ENCODE measurements at regions not wholly inside any gene's neighbourhood (a gene's known extent, or its start where the extent isn't known, plus 50 kb on each side); places are given as distances from the start of the nearest gene placed in this dataset.
"Not testable (repeated sequence)": the region's sequence is repeated elsewhere in the genome, so short reads cannot be mapped to it uniquely, and the experiment has no call there.

DNA sequence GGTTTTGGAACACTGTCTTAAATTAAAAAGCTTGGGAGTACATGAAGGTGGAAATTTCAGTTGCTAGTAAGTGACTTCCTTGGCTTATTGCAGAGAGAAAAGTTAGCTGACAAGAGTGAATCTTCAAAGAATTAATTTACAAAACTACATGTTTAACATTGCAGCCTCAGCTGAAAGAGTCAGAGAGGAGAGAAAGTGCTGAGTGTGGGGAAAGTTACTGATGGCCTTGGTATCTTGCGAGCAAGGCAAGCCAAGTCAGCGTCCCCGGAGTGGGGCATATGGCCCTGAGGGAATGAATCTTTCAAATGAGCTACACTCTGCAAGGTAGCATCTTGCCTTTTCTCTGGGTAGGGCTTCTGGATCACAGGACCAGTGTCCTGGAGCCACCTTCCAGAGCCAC, 131.3 kb downstream of the LPIN1 start:
- no peak for DNase-seq

DNA sequence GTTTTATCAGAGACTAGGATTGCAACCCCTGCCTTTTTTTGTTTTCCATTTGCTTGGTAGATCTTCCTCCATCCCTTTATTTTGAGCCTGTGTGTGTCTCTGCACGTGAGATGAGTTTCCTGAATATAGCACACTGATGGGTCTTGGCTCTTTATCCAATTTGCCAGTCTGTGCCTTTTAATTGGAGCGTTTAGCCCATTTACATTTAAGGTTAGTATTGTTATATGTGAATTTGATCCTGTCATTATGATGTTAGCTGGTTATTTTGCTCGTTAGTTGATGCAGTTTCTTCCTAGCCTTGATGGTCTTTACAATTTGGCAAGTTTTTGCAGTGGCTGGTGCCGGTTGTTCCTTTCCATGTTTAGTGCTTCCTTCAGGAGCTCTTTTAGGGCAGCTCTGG, 138.8 kb downstream of the LPIN1 start:
- DNase-seq = not testable (repeated sequence)

DNA sequence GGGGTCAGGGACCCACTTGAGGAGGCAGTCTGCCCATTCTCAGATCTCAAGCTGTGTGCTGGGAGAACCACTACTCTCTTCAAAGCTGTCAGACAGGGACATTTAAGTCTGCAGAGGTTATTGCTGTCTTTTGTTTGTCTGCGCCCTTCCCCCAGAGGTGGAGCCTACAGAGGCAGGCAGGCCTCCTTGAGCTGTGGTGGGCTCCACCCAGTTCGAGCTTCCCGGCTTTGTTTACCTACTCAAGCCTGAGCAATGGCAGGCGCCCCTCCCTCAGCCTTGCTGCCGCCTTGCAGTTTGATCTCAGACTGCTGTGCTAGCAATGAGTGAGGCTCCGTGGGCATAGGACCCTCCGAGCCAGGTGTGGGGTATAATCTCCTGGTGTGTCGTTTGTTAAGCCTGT, 140.5 kb downstream of the LPIN1 start:
- DNase-seq = not testable (repeated sequence)

DNA sequence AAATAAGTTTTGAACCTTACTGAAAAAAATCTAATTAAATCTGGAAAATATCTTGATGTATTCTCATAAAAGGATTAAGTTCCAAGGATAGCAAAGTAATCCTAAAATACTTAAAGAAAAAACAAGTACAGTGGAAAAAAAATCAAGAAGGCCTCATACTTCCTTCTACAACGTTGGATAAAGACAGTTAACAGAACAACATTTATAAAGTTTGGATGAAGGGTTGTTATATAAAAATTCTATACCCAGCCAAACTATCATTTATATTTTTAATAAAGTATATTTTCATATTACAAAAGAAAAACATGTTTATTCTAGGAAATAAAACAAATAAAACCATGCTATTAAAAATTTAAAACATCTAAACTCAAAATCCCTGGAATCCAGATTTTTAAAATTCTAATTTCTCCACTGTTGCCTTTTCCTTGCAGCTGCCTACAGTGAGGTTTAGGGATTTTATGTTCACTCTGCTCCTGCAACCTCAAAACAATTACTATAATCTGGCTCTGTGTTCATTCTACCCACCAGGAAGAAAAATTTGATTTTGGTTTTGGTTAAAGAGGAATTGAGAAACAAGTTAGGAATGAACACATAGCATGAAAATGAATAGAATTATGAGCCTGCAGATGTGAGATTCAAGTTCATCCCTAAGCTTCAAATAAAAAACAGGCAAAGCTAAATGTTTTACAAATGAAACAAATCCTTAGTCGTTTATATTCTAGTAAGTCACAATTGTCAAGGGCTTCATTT, 142.8 kb downstream of the LPIN1 start:
- no peak for DNase-seq

DNA sequence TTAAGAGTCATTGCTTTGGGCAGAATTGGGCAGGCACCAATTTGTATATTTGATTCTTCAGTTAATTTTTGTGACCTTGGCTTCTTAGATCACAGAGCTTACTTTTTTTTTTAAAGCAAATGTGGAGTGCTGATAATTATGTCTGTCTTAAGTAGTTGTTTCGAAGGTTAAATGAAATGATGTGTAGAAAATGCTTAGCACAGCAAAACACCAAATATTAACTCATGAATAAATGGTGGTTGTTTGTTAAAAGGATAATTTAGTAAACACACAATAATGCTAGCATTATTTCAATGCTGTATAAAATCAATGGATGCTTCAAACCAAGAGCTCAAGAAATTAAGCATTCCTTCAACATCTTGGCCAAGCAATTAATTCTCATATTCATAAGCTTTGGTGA, 143.4 kb downstream of the LPIN1 start:
- no peak for DNase-seq

DNA sequence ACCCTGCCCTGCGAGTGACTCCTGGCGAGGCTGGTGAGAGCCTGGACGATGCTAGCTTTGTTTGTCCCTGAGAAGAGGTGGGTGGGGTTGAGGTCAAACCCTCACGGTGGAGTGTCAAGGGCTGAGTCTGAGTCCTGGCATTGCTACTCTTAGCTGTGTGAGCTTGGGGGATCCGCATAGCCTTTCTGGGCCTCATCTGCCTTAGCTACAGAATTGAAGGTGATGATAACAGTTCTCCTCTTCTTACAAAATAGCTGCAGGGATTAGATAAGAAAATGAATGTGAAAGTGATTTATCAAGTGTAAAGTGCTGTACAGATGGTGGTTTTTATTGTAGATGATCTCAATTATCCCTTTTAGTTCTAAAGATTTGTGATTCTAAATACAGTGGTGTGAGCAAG, 144.6 kb downstream of the LPIN1 start:
- no peak for DNase-seq

DNA sequence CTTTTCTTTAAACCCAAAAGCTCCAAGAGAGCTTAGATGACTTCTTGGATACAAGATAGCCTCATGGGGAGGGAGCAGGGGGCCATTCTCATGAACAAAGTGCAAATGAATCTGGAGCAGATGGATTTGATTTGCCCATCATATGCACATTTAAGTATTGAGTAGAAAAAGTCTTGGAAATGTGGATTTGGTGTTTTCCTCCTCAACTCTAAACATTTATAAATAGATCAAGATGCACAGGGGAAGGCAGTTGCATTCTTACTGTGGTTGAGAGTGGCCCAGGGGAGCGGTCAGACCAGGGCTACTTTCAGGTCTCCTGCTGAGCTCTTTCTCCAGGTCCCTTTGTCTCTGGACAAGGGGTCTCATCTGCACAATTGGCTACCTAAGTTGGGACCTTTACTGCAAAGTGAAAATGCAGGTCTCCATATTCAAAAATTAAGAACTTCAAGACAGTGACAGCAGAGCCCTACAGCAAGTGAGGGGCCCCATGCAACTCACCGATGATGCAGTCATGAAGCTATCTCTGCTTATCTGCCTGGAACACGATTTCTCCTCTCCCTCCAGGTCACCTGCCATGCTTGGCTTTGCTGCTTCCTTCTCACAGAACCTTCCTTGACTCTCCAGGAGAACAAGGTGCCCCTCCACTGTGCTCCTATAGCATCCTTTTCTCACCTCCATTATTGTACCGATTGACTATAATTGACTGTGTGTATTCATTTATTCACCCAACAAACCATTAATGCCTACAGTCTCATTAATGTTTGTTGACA, 145.4 kb downstream of the LPIN1 start:
- no peak for DNase-seq

DNA sequence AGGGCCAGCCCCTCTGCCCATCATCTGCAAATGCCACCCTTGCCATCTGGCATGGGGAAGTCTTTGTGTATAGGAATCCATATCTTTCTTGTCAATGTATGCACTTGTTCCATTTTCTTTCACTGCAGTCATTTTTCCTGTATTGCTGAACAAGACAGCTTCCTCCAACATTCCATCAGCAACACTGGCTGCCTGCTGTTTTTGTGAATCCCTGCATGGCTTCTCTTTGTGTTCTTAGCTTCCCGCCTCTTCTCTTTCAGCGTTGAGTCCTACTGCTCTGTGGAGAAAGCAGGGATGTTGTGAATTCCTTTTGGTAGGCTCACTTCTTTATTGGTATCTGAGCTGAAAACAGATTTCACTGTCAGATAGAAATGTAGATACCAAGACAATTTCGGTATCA, 150.0 kb downstream of the LPIN1 start:
- no peak for DNase-seq

DNA sequence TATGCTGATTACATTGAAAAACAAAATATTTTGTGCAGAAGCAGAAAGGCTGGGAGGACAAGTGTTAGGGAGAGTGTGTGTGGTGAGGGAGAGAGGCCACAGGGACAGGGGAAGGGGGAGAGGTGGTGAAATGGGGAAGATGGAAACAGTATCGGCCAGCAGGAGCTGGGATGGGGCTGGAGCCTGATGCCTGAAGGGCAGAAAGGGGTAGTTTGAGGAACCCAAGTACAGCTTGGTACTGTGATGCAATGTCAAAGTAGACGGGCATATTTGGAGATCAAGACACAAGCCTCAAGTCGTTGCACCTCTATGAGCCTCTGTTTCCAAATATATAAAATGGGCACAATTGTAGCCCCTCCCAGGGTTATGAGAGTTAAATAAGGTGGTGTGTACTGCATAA, 152.1 kb downstream of the LPIN1 start:
- DNase-seq = no peak

DNA sequence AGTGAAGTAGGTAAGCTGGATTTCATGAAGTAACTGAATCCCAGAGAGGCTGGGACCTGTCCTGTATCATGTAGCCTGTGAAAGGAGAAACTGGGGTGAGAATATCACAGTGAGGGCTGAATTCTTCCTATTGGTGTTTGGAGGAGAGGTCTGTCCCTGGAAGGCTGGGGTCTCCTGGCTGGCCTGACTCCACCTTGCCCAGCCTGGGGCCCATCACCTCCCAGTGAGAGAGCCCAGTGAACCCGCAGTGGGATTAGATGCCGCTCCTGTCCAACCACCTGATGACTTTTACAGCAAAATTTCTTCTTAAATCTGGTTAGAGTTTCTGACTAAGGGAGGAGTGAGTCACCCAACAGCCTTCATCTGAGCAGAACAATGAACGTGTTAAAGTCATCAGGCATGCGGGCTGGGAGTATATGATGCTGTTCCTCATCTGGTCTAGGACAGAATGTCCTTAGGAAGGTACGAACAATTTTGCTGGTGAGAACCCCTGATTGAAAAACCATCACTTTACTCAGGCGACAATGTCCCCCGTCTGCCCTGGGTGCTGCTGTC, 152.9 kb downstream of the LPIN1 start:
- no peak for DNase-seq

DNA sequence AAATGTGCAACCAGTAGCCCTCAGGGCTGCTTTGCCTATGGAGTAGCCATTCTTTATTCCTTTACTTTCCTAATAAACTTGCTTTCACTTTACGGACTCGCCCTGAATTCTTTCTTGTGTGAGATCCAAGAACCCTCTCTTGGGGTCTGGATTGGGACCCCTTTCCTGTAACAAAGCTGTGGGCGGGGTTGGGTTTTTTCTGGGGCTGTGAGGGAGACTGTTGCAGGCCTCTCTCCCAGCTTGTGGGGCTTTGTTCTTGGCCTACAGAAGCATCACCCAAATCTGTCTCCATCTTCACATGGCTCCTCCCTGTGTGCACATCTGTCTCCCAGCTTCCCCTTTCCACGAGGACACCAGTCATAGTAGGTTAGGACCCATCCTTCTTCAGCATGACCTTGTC, 154.5 kb downstream of the LPIN1 start:
- DNase-seq = not testable (repeated sequence)

DNA sequence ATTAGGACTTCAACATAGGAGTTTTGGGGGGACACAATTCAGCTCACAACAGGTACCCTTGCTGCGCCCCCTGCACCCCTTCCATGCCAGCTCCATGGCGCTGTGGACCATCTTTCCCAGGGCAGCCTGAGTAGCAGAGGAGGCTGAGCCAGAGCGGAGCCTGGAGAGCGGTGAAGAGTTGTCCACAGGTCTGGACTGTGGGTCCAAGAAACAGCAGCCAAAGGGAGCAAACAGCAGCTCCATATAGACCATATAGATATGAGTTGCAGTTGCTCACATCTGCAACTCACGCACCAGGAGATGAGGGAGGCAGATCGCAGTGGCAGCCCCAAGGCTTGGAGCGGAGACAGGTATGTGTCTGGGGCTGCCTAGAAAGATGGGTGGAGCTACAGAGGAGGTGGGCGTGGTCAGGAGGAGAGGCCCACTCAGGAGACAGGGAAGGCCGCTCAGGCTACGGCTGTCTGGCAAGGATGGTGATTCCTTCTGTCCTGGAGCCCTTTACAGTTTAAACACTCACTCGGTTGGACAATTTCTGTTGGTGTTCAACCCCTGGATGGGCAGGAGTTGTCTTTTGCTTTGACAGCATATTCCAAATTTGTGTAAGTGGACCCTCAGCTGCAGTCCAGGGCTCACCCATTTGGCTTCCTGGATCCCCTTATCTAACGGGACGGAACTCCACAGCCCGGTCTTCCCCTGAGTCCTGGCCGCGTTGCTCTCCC, 155.1 kb downstream of the LPIN1 start:
- DNase-seq = no peak

DNA sequence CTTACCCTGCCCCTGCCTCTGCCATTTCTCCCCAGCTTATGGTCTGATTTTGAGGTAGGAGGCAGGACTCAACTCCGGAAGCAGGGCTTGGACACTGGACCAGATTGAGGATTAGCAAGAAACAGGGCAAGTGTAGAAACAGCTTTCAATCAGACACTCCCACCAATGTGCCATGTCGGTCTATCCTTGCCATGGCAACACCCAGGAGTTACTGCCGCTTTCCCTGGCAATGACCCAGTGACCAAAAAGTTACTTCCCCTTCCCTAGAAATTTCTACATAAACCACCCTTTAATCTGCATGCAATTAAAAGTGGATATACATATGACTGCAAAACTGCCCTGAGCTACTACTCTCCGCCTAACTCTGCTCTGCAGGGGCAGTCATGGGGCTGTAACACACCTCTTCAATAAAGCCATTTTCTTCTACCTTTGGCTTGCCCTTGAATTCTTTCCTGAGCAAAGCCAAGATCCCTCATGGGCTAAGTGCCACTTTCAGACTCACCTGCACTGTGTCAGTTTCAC, 156.7 kb downstream of the LPIN1 start:
- DNase-seq = no peak

DNA sequence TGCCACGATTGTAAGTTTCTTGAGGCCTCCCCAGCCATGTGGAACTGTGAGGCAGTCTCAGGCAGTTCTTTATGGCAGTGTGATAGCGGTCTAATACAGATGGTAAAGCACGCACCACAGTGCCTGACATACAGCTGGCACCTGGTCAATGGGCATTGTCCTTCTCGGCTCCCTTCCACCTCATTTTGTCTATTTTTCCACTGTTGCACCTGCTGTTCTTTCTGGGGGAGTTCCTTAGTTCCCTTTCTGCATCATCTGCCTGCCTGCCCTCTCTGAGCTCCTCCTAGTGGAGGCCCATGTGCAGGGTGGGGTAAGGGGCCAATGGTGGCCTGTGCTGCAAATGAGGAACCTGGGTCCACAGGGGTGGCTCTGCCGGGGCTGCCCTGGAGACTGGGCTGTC, 157.6 kb downstream of the LPIN1 start:
- DNase-seq = no peak

DNA sequence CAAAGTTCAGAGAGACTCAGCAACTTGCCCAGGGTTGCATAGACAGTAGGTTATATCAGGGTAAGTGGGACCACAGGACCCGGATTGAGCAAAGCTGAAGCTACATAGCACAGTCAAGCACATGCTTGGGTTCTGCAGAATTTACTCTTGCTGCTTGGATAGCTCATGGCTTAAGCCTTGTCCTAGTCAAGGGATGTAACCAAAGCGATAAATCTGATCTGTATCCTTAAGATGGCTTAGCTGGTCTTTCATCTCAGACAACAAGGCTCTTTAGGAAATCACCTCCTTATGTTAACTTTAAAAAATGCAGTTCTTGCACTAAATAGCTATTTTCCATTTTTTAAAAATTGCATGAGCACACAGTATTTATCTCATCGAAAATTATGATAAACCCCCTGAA, 158.5 kb downstream of the LPIN1 start:
- no peak for DNase-seq

DNA sequence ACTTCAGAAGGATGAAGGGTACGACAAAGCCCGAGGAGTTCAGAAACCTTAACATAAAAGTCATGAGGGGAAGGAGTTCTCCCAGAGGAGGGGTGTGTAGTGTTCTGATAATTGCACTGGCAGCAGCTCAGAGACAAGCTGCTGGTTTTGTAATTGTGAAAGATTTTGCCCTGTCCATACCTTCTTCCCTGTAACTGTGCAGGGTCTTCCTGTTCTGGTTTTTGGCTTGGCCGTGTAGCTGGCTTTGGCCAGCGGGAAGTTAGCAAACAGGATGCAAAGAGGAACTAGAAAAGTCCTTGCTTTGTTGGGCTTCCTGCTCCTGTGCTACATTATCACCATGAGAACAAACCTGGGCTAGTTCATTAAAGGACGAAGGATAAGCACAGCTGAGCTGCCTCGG, 160.8 kb downstream of the LPIN1 start:
- DNase-seq = no peak

DNA sequence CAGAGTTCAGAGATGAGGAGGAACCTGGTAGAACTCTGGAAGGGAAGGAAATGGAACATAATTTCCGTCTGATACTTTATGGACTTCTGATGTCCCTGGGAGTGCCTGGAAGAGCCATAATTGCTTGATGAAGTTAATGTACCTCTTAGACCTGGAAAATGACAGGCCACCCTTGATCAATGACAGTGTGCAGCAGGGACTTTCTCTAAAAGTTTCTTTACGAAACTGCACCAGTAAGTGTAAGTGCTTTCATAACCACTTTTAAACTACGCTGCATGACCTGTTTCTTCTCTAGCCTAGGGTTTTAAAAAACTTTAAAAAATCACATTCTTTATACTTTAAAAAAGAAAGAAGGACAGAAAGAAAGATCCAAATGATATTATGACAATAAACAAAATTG, 164.5 kb downstream of the LPIN1 start:
- no peak for DNase-seq

DNA sequence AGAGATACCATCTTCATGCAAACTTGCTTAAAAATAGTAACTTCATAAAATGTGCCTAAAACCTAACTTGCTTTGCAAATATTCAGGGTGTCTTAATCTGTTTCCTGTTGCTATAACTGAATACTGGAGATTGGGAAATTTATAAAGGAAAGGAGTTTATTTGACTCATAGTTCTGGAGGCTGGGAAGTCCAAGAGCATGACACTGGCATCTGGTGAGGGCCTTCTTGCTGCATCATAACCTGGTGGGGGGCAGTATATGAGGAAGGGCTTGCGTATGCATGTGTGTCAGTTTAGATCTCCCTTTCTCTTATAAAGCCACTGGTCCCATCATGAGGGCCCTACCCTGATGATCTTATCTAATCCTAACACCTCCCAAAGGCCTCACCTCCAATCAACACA, 166.5 kb downstream of the LPIN1 start:
- DNase-seq = no peak

DNA sequence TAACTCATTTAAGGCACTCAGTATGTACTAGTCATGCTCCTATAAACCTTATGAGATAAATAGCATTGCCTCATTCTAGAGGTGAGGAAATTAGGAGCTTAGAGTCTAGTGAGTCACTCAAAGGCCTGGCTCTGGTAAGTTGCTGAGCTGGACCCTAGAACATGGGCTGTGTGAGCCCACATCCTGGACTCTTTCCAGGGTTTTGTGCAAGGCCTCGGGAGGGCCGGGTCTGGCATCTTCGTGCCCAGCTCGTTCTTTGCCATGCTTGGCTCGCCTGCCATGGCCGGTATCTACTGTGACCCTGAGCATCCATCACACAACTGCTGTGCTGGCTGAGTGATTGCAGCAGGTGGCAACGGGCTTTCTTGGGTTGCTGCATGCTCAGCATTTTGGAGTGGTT, 168.0 kb downstream of the LPIN1 start:
- DNase-seq = no peak

DNA sequence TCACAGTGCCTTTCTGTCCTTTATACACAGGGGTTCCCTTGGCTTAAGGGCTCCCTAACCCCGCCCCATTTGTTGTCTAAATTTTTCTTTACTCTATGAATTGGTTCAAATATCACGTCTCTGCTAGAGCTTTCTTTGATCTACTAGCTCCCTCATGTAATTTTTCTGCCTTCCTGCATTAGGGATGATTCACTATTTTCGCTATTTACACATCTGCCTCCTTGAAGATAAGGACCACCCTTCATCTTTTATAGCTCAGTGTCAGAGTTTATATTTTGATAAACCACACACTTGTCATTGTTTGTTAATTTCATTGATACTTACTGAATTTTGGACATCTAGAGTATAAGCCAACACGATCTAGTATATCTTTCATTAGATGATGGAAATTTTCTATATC, 169.2 kb downstream of the LPIN1 start:
- DNase-seq = no peak

DNA sequence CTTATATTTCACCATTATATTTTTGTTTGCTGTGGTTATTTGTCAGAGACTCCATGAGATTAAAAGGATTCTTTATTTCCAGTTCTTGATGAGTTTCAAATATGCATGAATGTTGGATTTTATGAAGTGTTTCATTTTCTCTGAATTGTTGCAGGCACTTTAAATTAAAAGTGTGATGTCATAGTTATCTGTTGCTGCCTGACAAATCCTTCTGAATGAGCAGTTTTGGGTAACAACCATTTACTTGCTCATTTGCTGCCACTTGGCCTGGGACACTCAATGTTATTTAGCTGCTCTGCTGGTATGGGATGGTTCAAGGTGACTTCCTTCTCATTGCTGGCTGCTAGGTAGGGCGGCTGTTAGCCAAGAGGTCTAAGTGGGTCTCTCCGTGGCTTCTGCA, 173.5 kb downstream of the LPIN1 start:
- DNase-seq = no peak

DNA sequence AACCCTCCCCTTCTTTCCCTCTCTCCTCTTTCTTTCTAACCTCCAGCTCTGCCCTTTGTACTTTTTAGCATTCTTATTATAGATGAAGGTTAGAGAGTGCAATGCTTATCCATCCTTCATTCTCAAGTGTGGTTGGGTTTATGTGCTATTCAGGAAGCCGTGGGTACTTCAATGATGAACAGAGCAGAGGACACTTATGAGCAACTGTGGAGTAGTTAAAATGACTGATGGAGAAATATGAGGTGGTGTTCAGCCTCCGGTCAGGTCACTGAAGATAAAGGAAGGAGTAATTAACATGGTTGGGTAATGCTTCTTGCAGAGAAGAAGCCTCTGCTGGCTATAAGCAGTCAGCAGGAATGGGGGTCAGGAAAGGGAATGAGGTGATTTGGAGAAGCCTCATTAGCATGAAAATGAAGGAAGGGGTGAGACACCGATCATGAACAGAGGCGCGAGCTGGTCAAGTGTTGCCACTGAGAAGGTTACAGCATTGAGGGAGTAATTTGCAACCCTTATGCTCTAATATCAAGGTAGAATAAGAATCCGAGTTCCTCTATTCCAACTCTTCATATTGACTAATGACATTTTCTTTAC, 174.7 kb downstream of the LPIN1 start:
- no peak for DNase-seq

DNA sequence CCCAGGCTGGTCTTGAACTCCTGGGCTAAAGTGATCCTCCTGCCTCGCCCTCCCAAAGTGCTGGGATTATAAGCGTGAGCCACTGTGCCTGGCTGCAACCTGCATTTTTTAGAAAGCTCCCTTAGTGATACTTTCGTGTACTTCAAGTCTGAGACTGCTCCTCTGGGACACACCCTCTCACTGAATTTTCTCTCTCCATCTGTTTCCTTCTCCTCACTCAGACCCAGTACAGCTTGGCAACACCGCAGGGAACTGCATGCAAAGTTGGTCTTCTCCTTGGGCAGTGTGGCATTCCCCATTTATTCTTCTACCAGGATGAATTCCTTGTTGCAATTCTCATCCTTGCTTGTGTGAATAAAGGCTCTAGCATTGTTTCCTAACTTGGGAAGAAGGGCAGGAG, 175.9 kb downstream of the LPIN1 start:
- no peak for DNase-seq
